CD4-positive, CD25-positive, alpha-beta regulatory T cell (primary cell): ENCODE measurements at regions not wholly inside any gene's neighbourhood (a gene's known extent, or its start where the extent isn't known, plus 50 kb on each side); places are given as distances from the start of the nearest gene placed in this dataset.

Source experiments
- ATAC-seq, 2 donors: fragments of 150-1000 bp; cut with Tn5 transposase; one replicate each; pipeline ENCODE4 v1.10.0; 2021; ENCODE audit warnings: low read depth in 2 of 2, moderate number of reproducible peaks in 2 of 2, moderate library complexity in 1 of 2
- DNase-seq, 3 donors: peaks; one replicate each; pipeline versions ENCODE4 v3.0.0 to v3.0.0-alpha.2; 2012 to 2022; ENCODE audit warnings: mixed read lengths in 1 of 3
- H3K27ac ChIP-seq: one replicate; pipeline ENCODE4 v1.7.0; 2013; ENCODE audit warnings: mild to moderate bottlenecking, low read length; ENCODE audit not compliant: insufficient read depth, poor library complexity, severe bottlenecking
- H3K27me3 ChIP-seq: one replicate; pipeline ENCODE4 v1.7.0; 2013; ENCODE audit warnings: low read length; ENCODE audit not compliant: control insufficient read depth, insufficient read depth
- H3K36me3 ChIP-seq: one replicate; pipeline ENCODE4 v1.7.0; 2013; ENCODE audit warnings: mild to moderate bottlenecking, low read length, moderate library complexity; ENCODE audit not compliant: control insufficient read depth, insufficient read depth
- H3K4me1 ChIP-seq: 2 replicates; pipeline ENCODE4 v1.7.0; 2013; ENCODE audit warnings: mild to moderate bottlenecking, low read length; ENCODE audit not compliant: insufficient read depth, control insufficient read depth, poor library complexity, severe bottlenecking
- H3K4me3 ChIP-seq: one replicate; pipeline ENCODE4 v1.7.0; 2013; ENCODE audit warnings: low read depth, mild to moderate bottlenecking, low read length, moderate library complexity
- H3K9me3 ChIP-seq, 2 experiments: 1 replicate in 1 of 2; 2 replicates in 1 of 2; pipeline ENCODE4 v1.7.0; 2013; ENCODE audit warnings: low read length in 2 of 2, mild to moderate bottlenecking in 1 of 2, moderate library complexity in 1 of 2; ENCODE audit not compliant: control insufficient read depth in 2 of 2
- H3K27ac Mint-ChIP-seq, 3 donors: one replicate each; pipeline ENCODE4 v1.8.0; 2020 to 2022; ENCODE audit warnings: mild to moderate bottlenecking in 3 of 3, mixed read lengths in 3 of 3, moderate library complexity in 2 of 3
- H3K27me3 Mint-ChIP-seq: one replicate; pipeline ENCODE4 v1.8.0; 2022; ENCODE audit warnings: mild to moderate bottlenecking, mixed read lengths
- H3K36me3 Mint-ChIP-seq: one replicate; pipeline ENCODE4 v1.8.0; 2020; ENCODE audit warnings: mixed read lengths
- H3K4me1 Mint-ChIP-seq, 4 donors: one replicate each; pipeline ENCODE4 v1.8.0; 2020 to 2022; ENCODE audit warnings: mixed read lengths in 4 of 4, mild to moderate bottlenecking in 1 of 4
- H3K4me3 Mint-ChIP-seq, 4 donors: one replicate each; pipeline ENCODE4 v1.8.0; 2020 to 2022; ENCODE audit warnings: mild to moderate bottlenecking in 4 of 4, mixed read lengths in 4 of 4, moderate library complexity in 3 of 4
- H3K9me3 Mint-ChIP-seq, 7 donors: one replicate each; pipeline ENCODE4 v1.8.0; 2020 to 2022; ENCODE audit warnings: mixed read lengths in 7 of 7, mild to moderate bottlenecking in 3 of 7, moderate library complexity in 2 of 7

GRCh38 chr10:105342606-105343005 lies 701.5 kb downstream of the SORCS3 start:
- Histone ChIP-seq H3K4me1 (no peaks in the 10 kb centered on the region), H3K9me3 (no peaks in the 10 kb centered on the region), H3K36me3 (no peaks in the 10 kb centered on the region), H3K27ac (no peak overlapping the region), H3K27me3 (no peaks in the 10 kb centered on the region), H3K4me3 (no peak overlapping the region)
- Mint-ChIP-seq H3K4me3 (no peak overlapping the region), H3K36me3 (no peaks in the 10 kb centered on the region), H3K4me1 (no peaks in the 10 kb centered on the region), H3K9me3 (peaks cover 0 to 6% (median 2%) of the 10 kb centered on the region in 7 donors), H3K27me3 (no peaks in the 10 kb centered on the region), H3K27ac (no peak overlapping the region)
- no peak for ATAC-seq
- DNase-seq = no peak

DNA sequence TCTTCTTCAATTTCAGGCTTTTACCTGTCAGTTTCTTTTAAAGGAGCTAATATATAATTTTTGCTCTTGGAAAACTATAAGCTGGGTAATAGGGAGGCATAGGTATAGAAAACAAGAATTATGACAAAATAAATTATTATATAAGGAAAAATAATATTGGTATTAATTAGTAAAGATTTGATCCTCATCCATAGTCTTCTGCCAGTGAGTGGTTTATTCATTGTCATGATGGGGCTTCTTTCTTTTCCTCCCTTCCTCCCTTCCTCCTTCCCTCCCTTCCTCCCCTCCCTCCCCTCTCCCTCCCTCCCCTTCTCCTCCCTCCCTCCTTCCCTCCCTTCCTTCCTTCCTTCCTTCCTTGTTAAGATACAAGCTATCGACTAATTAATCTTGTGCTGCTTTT lies 698.6 kb downstream of the SORCS3 start:
- no peak overlapping the region for H3K4me3 Mint-ChIP-seq
- no peak overlapping the region for H3K27ac Mint-ChIP-seq

GRCh38 chr10:105328503-105329133 lies 687.5 kb downstream of the SORCS3 start:
- Histone ChIP-seq H3K4me3 (no peak overlapping the region), H3K36me3 (no peaks in the 10 kb centered on the region), H3K4me1 (no peaks in the 10 kb centered on the region), H3K9me3 (no peaks in the 10 kb centered on the region), H3K27ac (no peak overlapping the region), H3K27me3 (no peaks in the 10 kb centered on the region)
- no peak for DNase-seq
- Mint-ChIP-seq H3K27me3 (no peaks in the 10 kb centered on the region), H3K27ac (no peak overlapping the region), H3K4me3 (no peak overlapping the region), H3K4me1 (no peaks in the 10 kb centered on the region), H3K36me3 (no peaks in the 10 kb centered on the region), H3K9me3 (peaks cover 0 to 10% (median 4%) of the 10 kb centered on the region in 7 donors)
- ATAC-seq = no peak

More for the DNA sequence above, 698.6 kb downstream of the SORCS3 start:
- H3K4me3 ChIP-seq = no peak overlapping the region
- H3K27me3 Mint-ChIP-seq = no peaks in the 10 kb centered on the region
- H3K27ac ChIP-seq = no peak overlapping the region
- H3K9me3 Mint-ChIP-seq = peaks cover 0 to 5% (median 2%) of the 10 kb centered on the region in 7 donors
- no peak for ATAC-seq
- H3K27me3 ChIP-seq = no peaks in the 10 kb centered on the region
- H3K4me1 ChIP-seq = no peaks in the 10 kb centered on the region
- no peaks in the 10 kb centered on the region for H3K9me3 ChIP-seq
- no peaks in the 10 kb centered on the region for H3K36me3 ChIP-seq
- H3K4me1 Mint-ChIP-seq = no peaks in the 10 kb centered on the region
- no peaks in the 10 kb centered on the region for H3K36me3 Mint-ChIP-seq
- DNase-seq = no peak
